ENCODE measurements at regions not wholly inside any gene's neighbourhood (a gene's known extent, or its start where the extent isn't known, plus 50 kb on each side); places are given as distances from the start of the nearest gene placed in this dataset.

DNA sequence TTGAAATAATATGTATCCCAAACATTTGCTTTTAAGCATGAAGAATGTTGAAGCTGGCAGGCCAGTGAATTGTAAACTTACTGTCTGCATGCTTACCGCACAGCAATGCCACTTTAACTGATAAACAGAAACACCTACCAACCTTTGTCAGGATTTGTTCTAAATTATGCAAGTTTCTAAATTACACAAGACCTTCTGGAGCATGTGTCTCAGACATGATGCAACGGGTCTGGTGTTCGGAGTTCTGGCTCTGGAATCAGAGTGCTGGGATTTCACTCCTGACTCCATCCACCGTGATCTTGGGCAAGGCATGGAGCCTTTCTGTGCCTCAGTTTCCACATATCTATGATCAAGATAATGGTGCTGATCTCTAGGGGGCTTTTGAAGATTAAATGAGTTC, 111.2 kb downstream of the CCT6B start:
- no peak for FAIRE-seq
- no peaks in the 10 kb centered on the region for H3K9me3 Mint-ChIP-seq (ENCODE audit: unreplicated experiment)

DNA sequence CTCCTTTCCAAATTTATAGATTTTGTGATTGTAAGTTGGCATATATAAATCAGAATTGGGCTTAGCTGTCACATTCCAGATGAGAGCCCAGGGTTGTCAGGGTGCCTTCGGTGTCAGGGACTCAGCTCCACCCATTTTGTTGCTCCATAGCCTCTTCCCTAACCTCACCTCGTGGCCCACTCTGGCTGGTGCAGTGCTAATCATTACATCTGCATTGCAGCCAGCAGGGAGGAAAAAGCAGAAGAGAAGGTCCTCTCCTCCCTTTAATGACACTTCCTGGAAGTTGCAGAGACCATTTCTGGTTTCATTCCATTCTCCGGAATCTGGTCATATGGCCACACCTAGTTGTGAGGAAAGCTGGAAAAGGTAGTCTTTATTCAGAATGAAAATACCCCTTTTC, 113.3 kb downstream of the CCT6B start:
- no peak overlapping the region for H2AFZ ChIP-seq (ENCODE audit: low read depth, low read length)
- H4K20me1 ChIP-seq (ENCODE audit: insufficient read depth, low read length) = no peaks in the 10 kb centered on the region
- Mint-ChIP-seq H3K9me3 (ENCODE audit: unreplicated experiment) (no peaks in the 10 kb centered on the region), H3K4me3 (ENCODE audit: unreplicated experiment) (no peak overlapping the region), H3K27ac (ENCODE audit: unreplicated experiment) (no peak overlapping the region), H3K4me1 (ENCODE audit: low read depth, unreplicated experiment) (no peaks in the 10 kb centered on the region), H3K36me3 (ENCODE audit: low read depth, unreplicated experiment) (no peaks in the 10 kb centered on the region), H3K27me3 (ENCODE audit: low read depth, unreplicated experiment) (peaks cover 14% of the 10 kb centered on the region)
- H3K4me1 ChIP-seq (ENCODE audit: insufficient read depth, low read length) = no peaks in the 10 kb centered on the region
- H3K36me3 ChIP-seq (ENCODE audit: insufficient read depth, low read length) = no peaks in the 10 kb centered on the region
- no peaks in the 10 kb centered on the region for H3K79me2 ChIP-seq (ENCODE audit: insufficient read depth, low read length)
- H3K4me2 ChIP-seq (ENCODE audit: low read length) = no peak overlapping the region
- no peak overlapping the region for H3K27ac ChIP-seq (ENCODE audit: low read depth, low read length)
- H3K9me3 ChIP-seq (ENCODE audit: insufficient read depth, low read depth, low read length) = no peaks in the 10 kb centered on the region
- no peak for DNase-seq (ENCODE audit: low read depth)
- FAIRE-seq = no peak
- H3K9ac ChIP-seq (ENCODE audit: low read length) = no peak overlapping the region
- TF ChIP-seq, protein P1, sequence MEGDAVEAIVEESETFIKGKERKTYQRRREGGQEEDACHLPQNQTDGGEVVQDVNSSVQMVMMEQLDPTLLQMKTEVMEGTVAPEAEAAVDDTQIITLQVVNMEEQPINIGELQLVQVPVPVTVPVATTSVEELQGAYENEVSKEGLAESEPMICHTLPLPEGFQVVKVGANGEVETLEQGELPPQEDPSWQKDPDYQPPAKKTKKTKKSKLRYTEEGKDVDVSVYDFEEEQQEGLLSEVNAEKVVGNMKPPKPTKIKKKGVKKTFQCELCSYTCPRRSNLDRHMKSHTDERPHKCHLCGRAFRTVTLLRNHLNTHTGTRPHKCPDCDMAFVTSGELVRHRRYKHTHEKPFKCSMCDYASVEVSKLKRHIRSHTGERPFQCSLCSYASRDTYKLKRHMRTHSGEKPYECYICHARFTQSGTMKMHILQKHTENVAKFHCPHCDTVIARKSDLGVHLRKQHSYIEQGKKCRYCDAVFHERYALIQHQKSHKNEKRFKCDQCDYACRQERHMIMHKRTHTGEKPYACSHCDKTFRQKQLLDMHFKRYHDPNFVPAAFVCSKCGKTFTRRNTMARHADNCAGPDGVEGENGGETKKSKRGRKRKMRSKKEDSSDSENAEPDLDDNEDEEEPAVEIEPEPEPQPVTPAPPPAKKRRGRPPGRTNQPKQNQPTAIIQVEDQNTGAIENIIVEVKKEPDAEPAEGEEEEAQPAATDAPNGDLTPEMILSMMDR (IDR thresholded peaks at IDR 0.05; ENCODE audit: insufficient read depth, low read depth, low read length) = no peak
- no peak for TF ChIP-seq EZH2 (IDR thresholded peaks at IDR 0.05; ENCODE audit: insufficient read depth, low read length)
- no peak overlapping the region for H3K4me3 ChIP-seq (ENCODE audit: insufficient read depth, low read depth, low read length)
- no peaks in the 10 kb centered on the region for H3K27me3 ChIP-seq (ENCODE audit: insufficient read depth, low read length)

More for the DNA sequence above, 111.2 kb downstream of the CCT6B start:
- peaks cover 24% of the 10 kb centered on the region for H3K27me3 Mint-ChIP-seq (ENCODE audit: low read depth, unreplicated experiment)
- Histone ChIP-seq H3K27ac (ENCODE audit: low read depth, low read length) (no peak overlapping the region), H3K79me2 (ENCODE audit: insufficient read depth, low read length) (no peaks in the 10 kb centered on the region), H3K9ac (ENCODE audit: low read length) (no peak overlapping the region), H3K4me3 (ENCODE audit: insufficient read depth, low read depth, low read length) (no peak overlapping the region), H2AFZ (ENCODE audit: low read depth, low read length) (no peak overlapping the region), H4K20me1 (ENCODE audit: insufficient read depth, low read length) (no peaks in the 10 kb centered on the region), H3K4me2 (ENCODE audit: low read length) (no peak overlapping the region), H3K4me1 (ENCODE audit: insufficient read depth, low read length) (no peaks in the 10 kb centered on the region), H3K9me3 (ENCODE audit: insufficient read depth, low read depth, low read length) (no peaks in the 10 kb centered on the region), H3K27me3 (ENCODE audit: insufficient read depth, low read length) (no peaks in the 10 kb centered on the region), H3K36me3 (ENCODE audit: insufficient read depth, low read length) (no peaks in the 10 kb centered on the region)
- TF ChIP-seq EZH2 (IDR thresholded peaks at IDR 0.05; ENCODE audit: insufficient read depth, low read length) = no peak
- TF ChIP-seq, protein P1 (IDR thresholded peaks at IDR 0.05; ENCODE audit: insufficient read depth, low read depth, low read length) = no peak
- H3K27ac Mint-ChIP-seq (ENCODE audit: unreplicated experiment) = no peak overlapping the region
- no peaks in the 10 kb centered on the region for H3K36me3 Mint-ChIP-seq (ENCODE audit: low read depth, unreplicated experiment)
- H3K4me1 Mint-ChIP-seq (ENCODE audit: low read depth, unreplicated experiment) = no peaks in the 10 kb centered on the region
- DNase-seq (ENCODE audit: low read depth) = no peak
- H3K4me3 Mint-ChIP-seq (ENCODE audit: unreplicated experiment) = no peak overlapping the region

DNA sequence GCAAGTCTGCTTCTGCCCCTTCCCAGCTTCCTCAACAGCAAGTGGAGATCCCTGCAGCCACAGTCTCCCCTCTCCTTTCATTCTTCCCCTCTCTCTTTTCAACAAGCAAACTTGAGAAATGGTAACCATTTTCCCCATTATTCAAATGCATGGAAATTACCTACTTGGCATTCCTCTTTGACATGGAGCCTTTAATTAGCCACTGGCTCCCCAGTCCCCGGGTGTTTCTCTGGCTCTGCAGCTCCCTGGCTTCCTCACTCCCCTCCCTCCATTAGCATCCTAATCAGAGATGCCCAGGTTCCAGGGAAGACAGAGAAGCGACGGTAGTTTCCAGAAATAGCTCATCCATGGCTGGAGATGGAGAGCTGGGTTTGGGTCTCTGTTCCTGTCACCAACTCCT, 116.0 kb downstream of the CCT6B start:
- Histone ChIP-seq H3K9me3 (ENCODE audit: insufficient read depth, low read depth, low read length) (no peaks in the 10 kb centered on the region), H3K4me2 (ENCODE audit: low read length) (no peak overlapping the region), H3K9ac (ENCODE audit: low read length) (no peak overlapping the region), H3K36me3 (ENCODE audit: insufficient read depth, low read length) (no peaks in the 10 kb centered on the region), H3K4me3 (ENCODE audit: insufficient read depth, low read depth, low read length) (no peak overlapping the region), H4K20me1 (ENCODE audit: insufficient read depth, low read length) (no peaks in the 10 kb centered on the region), H3K4me1 (ENCODE audit: insufficient read depth, low read length) (no peaks in the 10 kb centered on the region), H3K27me3 (ENCODE audit: insufficient read depth, low read length) (no peaks in the 10 kb centered on the region), H3K27ac (ENCODE audit: low read depth, low read length) (no peak overlapping the region), H3K79me2 (ENCODE audit: insufficient read depth, low read length) (no peaks in the 10 kb centered on the region), H2AFZ (ENCODE audit: low read depth, low read length) (no peak overlapping the region)
- no peak for FAIRE-seq
- Mint-ChIP-seq H3K4me1 (ENCODE audit: low read depth, unreplicated experiment) (no peaks in the 10 kb centered on the region), H3K9me3 (ENCODE audit: unreplicated experiment) (no peaks in the 10 kb centered on the region), H3K27ac (ENCODE audit: unreplicated experiment) (no peak overlapping the region), H3K36me3 (ENCODE audit: low read depth, unreplicated experiment) (no peaks in the 10 kb centered on the region), H3K27me3 (ENCODE audit: low read depth, unreplicated experiment) (peaks cover 14% of the 10 kb centered on the region), H3K4me3 (ENCODE audit: unreplicated experiment) (no peak overlapping the region)
- TF ChIP-seq EZH2 (IDR thresholded peaks at IDR 0.05; ENCODE audit: insufficient read depth, low read length) = no peak
- TF ChIP-seq, protein P1 (IDR thresholded peaks at IDR 0.05; ENCODE audit: insufficient read depth, low read depth, low read length) = no peak
- no peak for DNase-seq (ENCODE audit: low read depth)
